ENCODE measurements at regions not wholly inside any gene's neighbourhood (a gene's known extent, or its start where the extent isn't known, plus 50 kb on each side); places are given as distances from the start of the nearest gene placed in this dataset.

GRCh38 chr21:28804089-28804670, 188.5 kb downstream of the LTN1 start:
- Histone ChIP-seq H3K27me3 (ENCODE audit: control insufficient read depth in 2 of 2, insufficient read depth in 2 of 2, low read length in 2 of 2) (no peaks in the 10 kb centered on the region), H3K4me2 (ENCODE audit: insufficient read depth, low read length) (no peak overlapping the region), H3K4me3 (no peak overlapping the region), H3K9me1 (ENCODE audit: control insufficient read depth, insufficient read depth, low read length) (no peaks in the 10 kb centered on the region), H3K79me2 (ENCODE audit: control insufficient read depth, insufficient read depth, low read length) (no peaks in the 10 kb centered on the region), H3K4me1 (replicated peaks in 1 of 2; ENCODE audit: control insufficient read depth in 2 of 2, insufficient read depth in 2 of 2, low read length in 2 of 2) (no peaks in the 10 kb centered on the region; a peak in 1 of 5 replicates), H3K36me3 (ENCODE audit: control insufficient read depth, insufficient read depth, low read length) (no peaks in the 10 kb centered on the region), H2AFZ (ENCODE audit: low read depth, low read length) (no peak overlapping the region), H4K20me1 (replicated peaks; ENCODE audit: control insufficient read depth, insufficient read depth, low read length) (no peaks in the 10 kb centered on the region), H3K9me3 (replicated peaks; ENCODE audit: control insufficient read depth, insufficient read depth, low read depth, low read length) (no peaks in the 10 kb centered on the region), H3K27ac (ENCODE audit: extremely low read depth, low read depth, low read length) (no peak overlapping the region), H3K9ac (ENCODE audit: insufficient read depth in 1 of 2, low read depth in 2 of 2, low read length in 2 of 2) (no peak overlapping the region)
- DNase-seq (ENCODE audit: extremely low read depth in 1 of 4, low spot score in 3 of 4), result no peak
- FAIRE-seq, result no peak
- ChIA-PET CTCF (ENCODE audit: low intra/inter-chr PET ratio) (no interaction called here), POLR2A (no interaction called here)
- 5% methylated on average over 3 of the region's 3 CpGs for WGBS (ENCODE audit: insufficient coverage, low coverage, missing lambda C conversion rate)
- no TSS peak for BruUV-seq (replicated peaks)
- no peak for TF ChIP-seq HMG20B (CRISPR knock-in tag; IDR thresholded peaks at IDR 0.05)
- TF ChIP-seq ZKSCAN3 (CRISPR knock-in tag; IDR thresholded peaks at IDR 0.05), result no peak
- no peak for TF ChIP-seq ZNF76 (CRISPR knock-in tag; IDR thresholded peaks at IDR 0.05; ENCODE audit: borderline replicate concordance)
- TF ChIP-seq ZFPM2 (CRISPR knock-in tag; IDR thresholded peaks at IDR 0.05), result no peak
- no peak for TF ChIP-seq ATF7 (IDR thresholded peaks at IDR 0.05)
- no peak for TF ChIP-seq ZNF324 (CRISPR knock-in tag; IDR thresholded peaks at IDR 0.05)
- no peak for TF ChIP-seq E2F5 (CRISPR knock-in tag; IDR thresholded peaks at IDR 0.05)
- no peak for TF ChIP-seq ZNF124 (CRISPR knock-in tag; IDR thresholded peaks at IDR 0.05)
- intact Hi-C loops (cut with micrococcal nuclease), result no loop called here
- ATAC-seq, result no peak
- in situ Hi-C loops (cut with MboI), result no loop called here
